GM21515 (cell line): ENCODE measurements at regions not wholly inside any gene's neighbourhood (a gene's known extent, or its start where the extent isn't known, plus 50 kb on each side); places are given as distances from the start of the nearest gene placed in this dataset.

Source experiments
- ATAC-seq: cut with Tn5 transposase; IDR thresholded peaks from one replicate; pipeline ENCODE4 v1.9.1; 2021; ENCODE audit not compliant: unreplicated experiment

DNA sequence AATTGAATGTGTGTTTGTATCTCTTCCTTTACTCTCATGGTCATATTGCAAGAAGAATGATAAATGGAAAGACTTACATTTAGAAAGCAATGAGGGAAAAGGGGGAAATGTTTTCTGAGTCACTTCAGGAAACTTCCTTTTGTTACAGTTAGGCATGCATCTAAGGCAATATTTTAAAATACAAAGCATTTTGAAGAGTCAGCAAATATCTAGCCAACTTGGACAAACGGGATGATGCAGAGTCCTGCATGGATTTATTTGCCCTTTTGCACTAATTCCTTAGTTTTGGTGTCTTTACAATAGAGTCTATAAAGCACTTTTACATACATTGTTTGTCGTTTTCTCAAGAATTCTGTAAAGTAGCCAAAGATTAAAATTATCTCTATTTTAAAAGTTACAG lies 286.2 kb upstream of the UBE2E2 start:
- ATAC-seq, result no peak

DNA sequence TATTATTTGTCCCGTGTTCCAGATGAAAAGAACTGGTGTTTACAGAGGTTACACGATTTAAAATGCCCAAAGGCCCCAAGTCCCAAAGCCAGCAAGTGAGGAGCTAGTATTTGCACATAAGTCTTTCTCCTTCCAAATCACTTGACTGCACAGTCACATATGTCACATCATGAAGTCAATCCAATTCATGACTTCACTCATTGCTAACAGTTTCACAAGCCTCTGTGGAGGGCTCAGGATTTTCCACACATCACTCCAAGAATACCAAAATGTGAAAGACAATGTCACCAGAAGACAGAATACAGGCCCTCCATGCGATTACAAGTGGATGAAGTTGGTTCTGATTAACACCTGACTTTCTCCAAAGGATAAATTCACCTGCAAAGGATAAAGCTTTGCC lies 283.1 kb upstream of the UBE2E2 start:
- ATAC-seq, result no peak

DNA sequence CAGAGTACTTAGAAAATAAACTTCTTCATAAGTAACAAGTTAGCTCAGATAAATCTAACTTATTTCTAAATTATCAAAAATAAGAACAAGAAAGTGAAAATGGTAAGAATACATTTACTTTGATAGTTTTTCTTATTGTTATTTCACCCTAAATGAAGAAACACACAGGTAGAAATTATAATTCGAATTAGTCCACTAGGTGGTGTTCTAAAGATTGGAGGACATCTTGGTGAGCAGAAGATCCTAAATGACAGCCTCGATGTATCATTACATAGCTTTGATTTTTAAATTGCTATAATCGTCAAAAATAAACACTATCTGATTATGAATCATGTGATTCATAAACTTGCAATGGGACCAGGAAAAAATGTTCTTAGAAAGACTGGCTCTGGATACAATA lies 280.8 kb upstream of the UBE2E2 start:
- peak; percentile 56 for ATAC-seq

DNA sequence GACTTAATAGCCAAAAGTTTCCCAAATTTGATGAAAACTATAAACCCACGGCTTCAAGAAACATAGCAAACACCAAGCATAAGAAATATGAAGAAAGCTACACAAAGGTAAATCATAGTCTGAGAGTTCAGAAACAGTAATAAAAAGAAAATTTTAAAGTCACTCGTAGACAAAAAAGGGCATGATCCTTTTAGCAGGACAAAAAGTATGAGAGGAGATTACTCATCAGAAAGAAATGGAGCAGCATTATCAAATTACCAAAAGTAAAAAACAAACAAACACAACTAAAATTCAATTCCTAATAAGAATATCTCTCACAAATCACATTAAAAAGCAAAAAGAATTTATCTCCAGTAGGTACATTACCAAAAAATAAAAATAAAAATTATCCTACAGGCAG lies 279.4 kb upstream of the UBE2E2 start:
- ATAC-seq, result no peak

DNA sequence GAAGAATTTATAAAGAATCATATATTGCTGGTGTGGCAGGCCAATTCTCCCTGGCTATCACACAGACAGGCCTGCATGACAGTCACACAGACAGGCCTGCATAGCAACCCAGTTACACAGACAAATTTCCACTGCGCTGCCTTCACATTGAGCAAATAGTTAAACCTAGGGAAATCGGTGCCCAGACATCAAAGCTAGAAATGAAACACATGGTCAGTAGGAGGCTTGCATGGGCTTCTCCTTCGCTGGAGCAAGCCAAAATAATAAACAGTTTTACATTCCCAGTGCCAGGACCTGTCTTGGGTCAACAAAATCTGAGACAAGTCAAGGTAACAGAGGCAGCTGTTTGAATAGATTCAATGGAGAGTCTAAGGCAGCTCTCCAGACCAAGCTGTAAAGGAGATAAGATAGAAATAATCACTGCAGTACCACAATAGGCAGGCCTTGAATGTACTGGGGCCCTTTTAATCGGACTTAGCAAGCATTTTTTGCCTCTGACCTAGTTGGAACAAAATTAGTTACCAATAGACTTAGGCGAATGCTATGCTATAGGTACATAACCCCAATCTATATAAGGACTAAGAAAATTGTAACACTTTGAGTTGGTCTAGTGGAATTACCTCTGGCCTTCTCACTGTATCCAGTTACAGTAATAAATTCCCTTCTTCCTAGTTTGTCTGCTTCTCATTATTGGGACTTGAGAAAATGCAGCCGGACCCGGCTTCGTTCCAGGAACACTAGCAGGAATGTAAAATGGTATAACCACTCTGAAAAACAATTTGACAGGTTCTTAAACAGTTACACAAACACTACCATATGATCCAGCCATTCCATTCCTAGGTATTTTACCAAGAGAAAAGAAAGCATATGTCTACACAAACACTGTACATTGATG lies 274.7 kb upstream of the UBE2E2 start:
- ATAC-seq, result no peak

DNA sequence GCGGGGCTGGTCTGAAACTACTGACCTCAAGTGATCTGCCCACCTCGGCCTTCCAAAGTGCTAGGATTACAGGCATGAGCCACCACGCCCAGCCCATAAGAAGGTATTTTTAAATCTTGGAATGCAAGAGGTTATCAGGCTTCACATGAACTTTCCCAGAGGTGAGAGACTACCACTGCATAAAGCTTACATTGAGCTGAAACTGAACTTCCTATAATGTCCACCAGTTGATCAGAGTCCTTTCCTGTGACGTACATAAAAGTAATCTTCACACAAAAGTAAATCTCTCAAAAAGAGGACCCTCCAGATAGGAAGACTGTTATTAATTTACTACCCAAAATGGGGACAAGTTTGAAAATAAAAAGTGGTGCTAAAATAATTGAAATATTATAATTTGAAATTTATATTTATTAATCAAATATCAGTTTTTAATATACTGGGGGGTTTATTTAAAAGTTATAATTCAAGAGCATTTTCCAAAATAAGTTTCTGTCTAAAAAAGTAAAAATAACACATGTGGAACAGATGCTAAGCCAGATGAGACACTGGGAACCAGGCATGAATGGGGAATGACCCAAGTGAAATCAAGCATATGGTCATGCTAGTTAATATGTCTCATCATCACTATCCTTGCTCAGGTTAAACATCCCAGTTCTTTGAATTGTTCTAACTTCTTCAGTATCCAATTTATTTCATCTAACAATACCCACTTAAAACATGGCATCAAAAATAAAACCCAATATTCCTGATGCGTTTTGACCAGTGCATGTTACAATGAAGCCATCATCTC lies 269.9 kb upstream of the UBE2E2 start:
- no peak for ATAC-seq

DNA sequence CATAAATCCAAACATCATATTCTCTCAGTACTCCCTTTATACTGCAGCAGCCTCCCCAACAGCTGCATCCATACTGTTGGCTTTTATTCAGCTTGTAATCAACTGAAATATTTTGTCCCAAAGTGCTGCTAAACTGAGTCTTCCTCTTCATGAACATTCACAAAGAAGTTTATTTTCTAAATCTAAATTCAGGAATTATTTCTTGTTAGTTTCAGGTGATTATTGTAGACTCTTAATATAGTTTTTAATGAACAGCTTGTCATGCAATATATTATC lies 269.3 kb upstream of the UBE2E2 start:
- ATAC-seq, result no peak

DNA sequence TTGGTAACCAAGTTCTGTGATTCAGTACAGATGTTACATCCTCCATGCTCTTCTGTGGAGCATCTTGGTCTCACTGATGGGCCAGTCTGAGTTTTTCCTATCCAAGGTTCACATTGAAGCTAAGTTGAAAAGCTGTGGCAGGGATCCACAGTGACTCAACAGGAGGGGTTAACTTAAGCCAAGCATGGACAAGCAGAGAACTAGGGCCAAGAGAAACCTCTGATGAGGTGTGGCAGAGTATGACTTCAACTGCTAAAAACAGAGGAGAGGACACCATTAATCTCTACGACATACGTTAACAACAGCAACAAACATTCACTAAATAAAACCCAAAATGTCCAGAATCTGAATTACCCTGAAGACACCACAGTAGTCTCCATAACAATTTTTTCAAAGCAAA lies 268.1 kb upstream of the UBE2E2 start:
- ATAC-seq, result no peak

DNA sequence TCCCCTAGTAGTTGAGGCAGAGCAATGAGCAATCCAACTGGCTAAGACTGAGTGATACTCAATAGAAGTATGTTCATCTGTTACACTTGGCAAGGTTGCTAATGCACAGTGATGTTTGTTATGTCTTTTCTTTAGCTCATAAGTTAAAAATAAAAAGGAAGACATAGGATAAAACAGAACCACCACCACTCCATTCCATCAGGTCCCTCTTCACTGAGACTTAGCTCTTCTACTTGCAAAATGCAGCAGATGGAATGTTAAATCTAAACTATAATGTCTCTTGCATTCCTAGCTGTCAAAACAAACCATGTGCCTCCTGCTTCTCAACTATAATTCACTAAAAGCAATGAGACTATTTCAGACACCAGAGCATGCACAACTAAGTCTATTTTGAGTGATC lies 265.6 kb upstream of the UBE2E2 start:
- no peak for ATAC-seq

DNA sequence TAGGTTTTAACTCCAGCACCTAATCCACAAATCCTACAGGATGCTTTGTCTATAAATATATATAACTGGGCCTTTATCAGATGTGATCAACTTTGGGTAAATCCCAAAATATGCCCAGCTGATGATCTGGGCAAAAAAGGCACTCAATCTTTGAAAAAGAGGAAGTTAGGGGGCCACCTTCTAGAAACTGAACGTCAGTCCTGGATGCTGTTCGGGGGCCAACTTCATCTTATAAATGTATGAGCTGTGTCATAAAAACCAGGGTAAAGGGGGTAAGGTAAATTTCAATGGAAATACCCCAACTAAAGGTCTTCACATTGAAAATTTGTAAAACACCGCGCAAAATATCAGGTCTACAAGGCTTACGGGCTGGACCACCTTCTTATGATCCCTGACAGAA lies 264.4 kb upstream of the UBE2E2 start:
- ATAC-seq, result no peak

DNA sequence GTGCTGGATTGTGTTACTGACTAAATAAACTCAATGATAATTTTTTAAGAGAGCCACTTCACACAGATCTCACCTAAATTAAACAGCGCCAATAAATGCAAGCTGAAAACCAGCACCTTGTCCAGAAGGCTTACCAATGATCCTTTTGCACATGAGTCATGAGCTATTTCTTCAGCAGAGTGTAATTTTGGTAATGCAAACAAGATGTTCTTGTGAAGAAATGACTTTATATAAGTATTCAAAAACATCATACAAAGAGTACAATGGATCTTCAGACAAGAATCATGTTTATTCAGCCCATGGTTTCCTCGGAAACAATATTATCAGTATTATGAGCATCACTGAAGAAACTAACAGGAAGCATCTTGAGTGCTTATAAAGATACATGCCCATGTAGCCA lies 263.8 kb upstream of the UBE2E2 start:
- ATAC-seq, result no peak

DNA sequence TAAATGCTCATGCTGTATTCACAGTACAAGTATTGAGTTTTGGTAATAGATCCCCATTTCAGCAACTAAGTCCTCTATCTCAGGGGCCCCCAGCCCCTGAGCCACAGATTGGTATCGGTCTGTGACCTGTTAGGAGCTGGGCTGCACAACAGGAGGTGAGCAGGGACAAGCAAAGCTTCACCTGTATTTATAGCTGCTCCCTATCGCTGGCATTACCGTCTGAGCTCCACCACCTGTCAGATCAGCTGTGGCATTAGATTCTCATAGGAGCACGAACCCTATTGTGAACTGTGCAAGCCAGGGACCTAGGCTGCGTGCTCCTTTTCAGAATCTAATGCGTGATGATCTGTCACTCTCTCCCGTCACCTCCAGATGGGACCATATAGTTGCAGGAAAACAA lies 262.8 kb upstream of the UBE2E2 start:
- ATAC-seq, result no peak

DNA sequence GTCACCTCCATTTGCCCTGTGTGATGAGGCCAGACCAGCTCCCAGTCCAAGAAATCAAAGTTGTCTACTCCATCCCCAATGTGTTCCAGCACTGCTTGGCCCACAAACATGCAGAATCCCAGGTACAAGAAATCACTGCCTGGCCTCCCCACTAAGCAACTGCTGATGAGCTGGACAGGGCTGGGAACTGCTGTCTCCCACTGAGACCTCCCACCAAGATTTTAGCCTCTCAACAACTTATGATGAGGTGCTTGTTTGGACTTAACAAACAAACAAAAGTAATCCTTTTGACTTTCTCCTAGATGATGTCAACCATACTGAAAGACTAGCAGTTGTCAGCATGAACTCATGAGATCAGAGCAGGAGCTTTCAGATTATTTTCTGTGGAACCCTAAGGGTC lies 260.1 kb upstream of the UBE2E2 start:
- ATAC-seq, result no peak

DNA sequence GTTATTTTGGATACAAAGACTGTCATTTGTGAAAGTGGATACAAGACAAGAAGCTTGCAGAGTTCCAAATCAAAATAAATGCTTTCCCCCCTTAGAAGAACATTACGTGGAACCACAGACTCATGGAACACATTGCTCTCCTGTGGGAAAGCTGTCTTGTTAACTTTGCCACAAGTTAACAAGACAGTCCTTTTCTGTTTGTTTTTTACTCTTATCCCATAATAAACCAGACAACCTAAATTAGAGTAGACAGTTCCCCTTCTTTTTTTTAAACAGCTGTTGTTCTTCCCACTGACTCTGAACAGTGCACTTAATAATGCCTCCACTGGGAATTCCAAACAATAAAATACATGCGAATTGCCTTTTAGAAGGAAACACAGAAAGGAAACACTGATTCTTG lies 255.3 kb upstream of the UBE2E2 start:
- ATAC-seq, result no peak

DNA sequence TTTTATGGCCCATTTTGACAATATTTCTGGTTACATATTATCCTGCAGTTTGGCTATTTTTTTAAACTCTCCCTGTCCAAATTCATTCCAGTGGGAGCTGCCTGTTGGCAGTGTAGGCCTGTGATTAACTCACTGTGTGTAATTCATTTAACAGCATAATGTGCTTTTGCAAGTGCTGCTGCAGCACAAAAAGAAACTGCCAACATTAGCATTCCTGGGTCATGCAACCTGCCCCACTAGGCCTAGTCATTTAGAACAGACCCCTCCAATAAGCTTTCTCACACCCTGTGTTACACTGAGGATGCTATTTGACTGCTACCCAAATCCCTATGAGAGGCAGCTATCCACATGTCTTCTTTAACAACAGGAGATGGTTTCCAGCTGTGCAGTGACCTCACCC lies 251.2 kb upstream of the UBE2E2 start:
- ATAC-seq, result no peak

DNA sequence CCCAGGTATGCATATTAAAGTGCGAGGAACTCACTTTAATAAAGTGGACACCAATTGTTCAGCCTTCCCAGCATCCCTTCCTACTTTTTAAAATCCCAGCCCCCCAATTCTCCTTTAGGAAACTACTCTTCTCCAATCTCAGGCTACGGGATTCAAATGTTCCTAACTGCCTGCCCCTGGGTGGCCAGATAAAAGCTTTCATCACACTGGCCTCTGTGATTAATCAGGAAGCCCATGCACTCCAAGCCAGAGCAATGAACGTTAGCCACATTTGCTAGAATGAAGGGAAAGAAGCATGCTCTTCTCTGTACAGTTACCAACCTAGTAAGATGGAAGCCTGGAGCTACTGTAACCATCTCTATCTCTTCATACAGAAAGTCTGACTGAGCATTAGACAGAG lies 250.3 kb upstream of the UBE2E2 start:
- no peak for ATAC-seq

DNA sequence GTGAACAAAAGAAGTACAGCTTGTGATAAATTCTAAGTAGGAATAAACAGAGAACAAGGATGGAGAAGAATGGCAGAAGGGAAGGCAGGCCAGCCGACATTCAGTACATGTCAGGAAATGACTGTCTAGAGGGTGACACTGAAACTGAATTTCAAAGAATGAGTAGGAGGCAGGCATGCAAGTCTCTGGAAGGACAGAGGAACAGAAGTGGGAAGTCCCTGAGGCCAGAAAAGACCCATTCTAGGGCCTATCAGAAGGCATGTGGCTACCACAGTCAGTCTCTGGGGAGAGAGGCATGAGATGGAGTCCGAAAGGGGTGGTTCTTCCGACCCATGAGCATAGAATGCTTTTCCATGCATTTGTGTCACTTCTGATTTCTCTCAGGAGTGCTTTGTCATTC lies 243.5 kb upstream of the UBE2E2 start:
- ATAC-seq, result peak; percentile 91

DNA sequence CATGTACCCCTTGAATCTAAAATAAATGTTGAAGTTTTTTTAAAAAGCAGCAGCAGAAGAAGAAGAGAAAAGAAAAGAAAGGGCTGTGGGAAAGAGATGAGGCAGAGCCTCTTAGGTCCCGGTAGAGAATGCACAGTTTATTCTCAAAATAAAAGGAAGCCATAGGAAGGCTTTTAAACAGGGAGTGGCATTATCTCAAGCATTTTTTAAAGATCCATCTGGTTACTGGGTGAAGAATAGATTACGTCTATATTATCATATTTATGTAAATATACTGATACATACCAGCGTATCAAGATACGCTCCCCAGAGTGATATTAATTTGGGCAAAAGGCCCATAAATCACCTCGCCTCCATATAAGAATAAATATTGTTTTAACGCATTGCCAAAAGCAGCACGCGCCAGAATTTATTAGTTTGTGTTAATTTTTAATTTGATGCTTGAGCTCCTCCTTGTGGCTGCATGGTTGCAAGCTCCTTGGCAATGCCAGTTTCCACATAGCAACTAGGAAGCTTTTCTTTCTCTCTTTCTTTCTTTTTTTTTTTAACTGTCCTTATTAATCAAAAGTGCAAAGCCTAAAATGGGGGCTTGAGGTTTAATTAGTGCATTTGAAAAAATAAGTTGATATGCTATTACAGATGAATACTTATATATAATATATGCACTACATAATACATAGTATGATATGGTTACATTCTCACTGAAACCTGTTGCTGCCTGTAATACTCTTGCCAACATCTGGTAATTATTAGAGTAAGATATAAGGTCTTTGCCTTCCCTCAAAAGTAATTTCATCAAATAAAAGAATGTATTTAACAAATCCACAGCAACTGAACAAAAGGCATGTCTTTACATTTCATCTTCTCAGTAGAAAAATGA lies 242.8 kb upstream of the UBE2E2 start:
- no peak for ATAC-seq

DNA sequence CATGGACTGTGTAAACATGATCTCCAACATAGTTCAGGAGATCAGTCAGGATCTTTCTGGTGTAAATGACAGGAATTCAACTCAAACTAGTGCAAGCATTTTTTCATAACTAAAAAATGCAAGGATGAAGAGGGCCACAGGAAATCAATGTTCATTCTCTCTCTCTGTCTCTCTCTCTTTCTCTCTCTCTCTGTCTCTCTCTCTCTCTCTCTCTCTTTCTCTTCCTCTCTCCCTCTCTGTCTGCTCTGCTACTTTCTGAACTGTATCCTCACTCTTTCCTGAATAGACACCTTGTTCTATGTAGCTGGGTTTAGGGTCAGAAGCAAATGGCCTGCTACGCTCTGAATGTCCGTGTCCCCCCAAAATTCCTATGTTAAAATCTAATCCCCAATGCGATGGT lies 240.9 kb upstream of the UBE2E2 start:
- no peak for ATAC-seq

DNA sequence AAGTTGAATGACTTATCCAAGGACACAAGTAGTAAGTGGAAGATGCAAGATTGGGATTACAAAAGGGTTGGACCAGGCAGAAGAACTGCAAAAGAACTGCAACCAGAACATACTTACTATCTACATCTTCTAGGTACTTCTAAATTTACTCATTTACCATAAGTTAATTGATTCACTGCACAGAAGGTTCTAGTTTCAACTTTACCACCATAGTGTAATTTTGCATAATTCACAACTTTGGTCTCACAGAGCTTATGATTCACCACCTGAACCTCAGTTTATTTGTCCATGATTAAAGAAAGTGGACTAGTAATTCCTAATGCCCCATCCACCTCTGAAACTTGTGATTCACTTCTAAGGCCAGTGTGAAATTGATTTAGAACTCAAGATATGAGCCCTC lies 236.8 kb upstream of the UBE2E2 start:
- ATAC-seq, result no peak

DNA sequence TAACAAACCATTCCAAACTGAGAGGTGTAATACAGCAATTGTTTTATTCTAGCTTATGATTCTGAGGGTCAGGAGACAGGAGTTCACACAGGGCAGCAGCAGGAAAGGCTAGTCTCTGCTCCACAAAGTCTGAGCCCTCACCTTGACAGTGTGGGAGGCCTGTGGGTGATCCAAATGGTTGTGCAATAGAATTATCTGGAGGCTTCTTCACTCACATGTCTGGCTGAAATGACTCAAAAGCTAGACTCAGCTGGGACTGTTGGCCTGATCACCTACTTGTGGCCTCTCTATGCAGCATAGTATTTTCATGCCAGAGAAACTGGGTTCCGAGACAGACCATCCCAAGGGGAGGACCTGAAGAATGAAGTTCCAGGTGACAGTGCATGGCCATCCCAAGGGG lies 233.9 kb upstream of the UBE2E2 start:
- no peak for ATAC-seq

DNA sequence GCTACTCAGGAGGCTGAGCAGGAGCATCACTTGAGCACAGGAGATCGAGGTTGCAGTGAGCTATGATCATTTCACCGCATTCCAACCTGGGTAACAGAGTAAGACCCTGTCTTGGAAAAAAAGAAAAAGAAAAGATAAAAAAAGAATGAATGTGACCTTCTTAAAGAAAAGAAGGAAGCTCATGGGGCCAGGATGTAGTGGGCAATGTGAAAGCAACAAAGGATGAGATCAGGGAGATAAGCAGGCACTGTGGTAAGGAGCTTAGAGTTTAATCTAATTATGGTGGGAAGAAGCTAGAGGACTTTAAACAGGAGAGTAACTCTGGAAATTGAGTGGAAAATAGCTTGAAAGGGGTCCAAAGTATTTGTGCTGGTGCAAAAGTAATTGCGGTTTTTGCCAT lies 231.6 kb upstream of the UBE2E2 start:
- ATAC-seq, result no peak
